Stimulated activated CD4-positive, alpha-beta T cell treated with anti-CD3 and anti-CD28 coated beads, TNF-alpha, amount 100 ng/mL, for 4 hours (primary cell): ENCODE measurements at regions not wholly inside any gene's neighbourhood (a gene's known extent, or its start where the extent isn't known, plus 50 kb on each side); places are given as distances from the start of the nearest gene placed in this dataset.

Source experiments
- DNase-seq, 3 experiments: peaks; one replicate each; pipeline ENCODE4 v3.0.0-alpha.2; 2020; ENCODE audit warnings: low read depth in 3 of 3

GRCh38 chr11:115743719-115744118 lies 239.5 kb upstream of the CADM1 start:
- no peak for DNase-seq

GRCh38 chr11:115741376-115742107 lies 237.3 kb upstream of the CADM1 start:
- DNase-seq, result no peak

GRCh38 chr11:115740324-115740723 lies 236.1 kb upstream of the CADM1 start:
- no peak for DNase-seq

GRCh38 chr11:115739878-115740277 lies 235.7 kb upstream of the CADM1 start:
- DNase-seq, result no peak

- no peak for DNase-seq
Observed at GRCh38 chr11:115739146-115739545, 234.9 kb upstream of the CADM1 start.

- no peak for DNase-seq
Observed at GRCh38 chr11:115737875-115738274, 233.7 kb upstream of the CADM1 start.

GRCh38 chr11:115736146-115736545 lies 231.9 kb upstream of the CADM1 start:
- DNase-seq, result no peak

- no peak for DNase-seq
Observed at GRCh38 chr11:115724666-115725065, 220.5 kb upstream of the CADM1 start.

- DNase-seq, result no peak
Observed at GRCh38 chr11:115722711-115723110, 218.5 kb upstream of the CADM1 start.

GRCh38 chr11:115721296-115721995 lies 217.2 kb upstream of the CADM1 start:
- DNase-seq, result no peak

GRCh38 chr11:115720602-115721245 lies 216.5 kb upstream of the CADM1 start:
- no peak for DNase-seq

- no peak for DNase-seq
Observed at GRCh38 chr11:115718945-115719344, 214.7 kb upstream of the CADM1 start.

GRCh38 chr11:115718106-115718505 lies 213.9 kb upstream of the CADM1 start:
- no peak for DNase-seq

- DNase-seq, result no peak
Observed at GRCh38 chr11:115716601-115717529, 212.7 kb upstream of the CADM1 start.

GRCh38 chr11:115716080-115716479 lies 211.9 kb upstream of the CADM1 start:
- no peak for DNase-seq

GRCh38 chr11:115715251-115715770 lies 211.1 kb upstream of the CADM1 start:
- DNase-seq, result no peak

GRCh38 chr11:115712296-115712695 lies 208.1 kb upstream of the CADM1 start:
- DNase-seq, result no peak

GRCh38 chr11:115710980-115711379 lies 206.8 kb upstream of the CADM1 start:
- DNase-seq, result no peak

- no peak for DNase-seq
Observed at GRCh38 chr11:115710426-115710825, 206.2 kb upstream of the CADM1 start.

GRCh38 chr11:115709297-115709696 lies 205.1 kb upstream of the CADM1 start:
- DNase-seq, result no peak

GRCh38 chr11:115707180-115707905 lies 203.1 kb upstream of the CADM1 start:
- DNase-seq, result no peak
